Stimulated activated CD4-positive, alpha-beta T cell treated with anti-CD3 and anti-CD28 coated beads, Interleukin-1b, Interleukin-23, amount 100 ng/mL, for 4 hours (primary cell): ENCODE measurements at regions not wholly inside any gene's neighbourhood (a gene's known extent, or its start where the extent isn't known, plus 50 kb on each side); places are given as distances from the start of the nearest gene placed in this dataset.
"Not testable (repeated sequence)": the region's sequence is repeated elsewhere in the genome, so short reads cannot be mapped to it uniquely, and the experiment has no call there.

Source experiments
- DNase-seq, 2 donors: peaks; one replicate each; pipeline ENCODE4 v3.0.0-alpha.2; 2020; ENCODE audit warnings: low read depth in 2 of 2

DNA sequence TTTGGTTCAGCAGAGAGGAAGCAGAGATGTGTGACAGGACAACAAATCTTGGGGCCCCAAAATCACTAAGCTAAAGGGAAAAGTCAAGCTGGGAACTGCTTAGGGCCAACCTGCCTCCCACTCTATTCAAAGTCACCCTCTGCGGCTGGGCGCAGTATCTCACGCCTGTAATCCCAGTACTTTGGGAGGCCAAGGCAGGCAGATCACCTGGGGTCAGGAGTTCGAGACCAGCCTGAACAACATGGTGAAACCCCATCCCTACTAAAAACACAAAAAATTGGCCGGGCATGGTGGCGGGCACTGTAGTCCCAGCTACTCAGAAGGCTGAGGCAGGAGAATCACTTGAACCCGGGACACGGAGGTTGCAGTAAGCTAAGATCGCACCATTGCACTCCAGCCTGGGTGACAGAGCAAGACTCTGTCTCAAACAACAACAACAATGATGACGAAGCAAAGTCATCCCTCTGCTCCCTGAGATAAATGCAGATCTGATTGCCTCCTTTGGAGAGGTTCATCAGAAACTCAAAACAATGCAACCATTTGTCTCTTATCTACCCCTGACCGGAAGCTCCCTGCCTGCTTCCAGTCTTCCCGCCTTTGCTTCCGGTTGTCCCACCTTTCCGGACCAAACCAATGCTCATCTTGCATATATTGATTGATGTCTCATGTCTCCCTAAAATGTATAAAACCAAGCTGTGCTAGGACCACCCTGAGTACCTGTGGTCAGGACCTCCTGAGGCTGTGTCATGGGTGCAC lies 136.4 kb upstream of the AFDN start:
- not testable (repeated sequence) for DNase-seq

DNA sequence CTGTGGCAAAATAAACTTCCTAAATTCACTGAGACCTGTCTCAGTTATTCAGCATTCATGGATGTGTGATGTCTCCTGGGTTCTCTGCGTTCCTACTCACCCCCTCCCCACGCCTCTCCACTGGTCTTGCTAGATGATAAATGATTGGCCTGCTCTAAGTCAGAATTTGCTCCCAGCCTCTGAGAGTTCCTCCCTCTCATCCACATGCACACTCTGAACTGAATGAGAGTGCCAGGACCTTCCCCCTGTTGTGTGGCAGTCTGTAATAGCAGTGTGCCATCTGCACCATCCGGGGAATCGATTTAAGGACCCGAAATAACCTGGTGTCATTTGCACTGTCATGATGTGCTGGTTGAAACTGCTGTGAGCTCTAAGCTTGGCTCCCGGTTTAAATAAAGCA lies 135.8 kb upstream of the AFDN start:
- no peak for DNase-seq

DNA sequence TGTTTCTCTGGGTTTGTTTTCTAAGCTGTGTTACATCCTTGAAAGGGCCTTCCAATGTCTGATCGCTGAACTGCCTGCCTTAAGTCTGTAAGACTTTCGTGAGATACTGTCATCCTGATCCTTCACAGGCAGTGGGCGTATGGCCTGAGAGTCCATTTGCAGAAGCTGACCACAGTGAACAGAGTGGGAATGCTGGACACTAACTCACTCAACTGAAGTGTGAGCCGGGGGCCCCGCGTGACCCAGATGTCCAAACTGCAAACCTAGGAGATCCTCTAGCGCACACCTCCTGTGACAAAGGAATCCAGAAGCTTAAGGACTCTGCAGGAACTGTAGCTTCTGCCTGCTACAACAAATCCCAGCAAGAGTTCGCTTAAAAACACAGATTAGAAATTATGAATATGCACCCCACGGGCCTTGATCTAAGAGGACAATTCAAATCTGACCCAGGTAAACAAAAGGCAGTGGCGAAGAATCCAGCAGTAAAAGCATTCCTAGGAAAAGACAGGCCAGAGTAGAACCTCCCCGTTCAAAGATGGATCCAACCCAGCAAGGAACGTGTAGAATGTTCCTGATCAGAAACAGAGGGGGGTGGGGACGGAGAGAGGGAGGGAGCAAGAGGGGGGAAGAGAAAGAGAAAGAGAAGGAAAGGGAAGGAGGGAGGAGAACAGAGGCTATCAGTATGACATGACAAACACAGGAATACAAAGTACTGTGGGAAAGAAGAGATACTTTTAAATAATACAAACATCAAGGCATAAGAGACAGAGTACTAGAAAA lies 135.0 kb upstream of the AFDN start:
- no peak for DNase-seq

DNA sequence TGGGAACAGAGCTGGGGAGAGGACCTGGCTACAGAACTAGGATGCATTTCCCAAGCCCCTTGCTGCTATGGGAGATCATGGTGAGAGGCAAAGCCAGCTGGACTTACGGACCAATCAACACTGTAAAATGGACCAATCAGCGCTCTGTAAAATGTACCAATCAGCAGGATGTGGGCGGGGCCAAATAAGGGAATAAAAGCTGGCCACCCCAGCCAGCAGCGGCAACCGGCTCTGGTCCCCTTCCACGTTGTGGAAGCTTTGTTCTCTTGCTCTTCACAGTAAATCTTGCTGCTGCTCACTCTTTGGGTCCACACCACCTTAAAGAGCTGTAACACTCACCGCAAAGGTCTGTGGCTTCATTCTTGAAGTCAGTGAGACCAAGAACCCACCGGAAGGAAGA lies 133.2 kb upstream of the AFDN start:
- DNase-seq: not testable (repeated sequence)

DNA sequence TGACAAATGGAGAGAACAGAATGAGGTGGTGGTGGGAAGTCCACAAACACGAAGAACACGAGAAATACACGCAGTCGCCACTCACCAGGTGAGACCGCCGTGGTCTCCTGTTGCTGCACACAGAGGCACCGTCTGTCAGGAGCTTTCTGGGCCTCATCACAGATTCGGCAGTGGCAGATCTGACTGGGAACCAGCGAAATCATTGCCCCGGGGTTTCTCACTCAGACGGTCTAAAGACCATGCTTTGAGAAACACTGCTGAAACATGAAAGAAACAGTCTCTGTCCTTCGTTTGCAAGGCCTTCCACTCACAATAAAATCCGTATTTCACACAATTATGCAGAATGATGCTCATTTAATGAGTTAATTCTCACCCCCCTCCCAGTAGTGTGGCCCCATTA lies 130.9 kb upstream of the AFDN start:
- no peak for DNase-seq

DNA sequence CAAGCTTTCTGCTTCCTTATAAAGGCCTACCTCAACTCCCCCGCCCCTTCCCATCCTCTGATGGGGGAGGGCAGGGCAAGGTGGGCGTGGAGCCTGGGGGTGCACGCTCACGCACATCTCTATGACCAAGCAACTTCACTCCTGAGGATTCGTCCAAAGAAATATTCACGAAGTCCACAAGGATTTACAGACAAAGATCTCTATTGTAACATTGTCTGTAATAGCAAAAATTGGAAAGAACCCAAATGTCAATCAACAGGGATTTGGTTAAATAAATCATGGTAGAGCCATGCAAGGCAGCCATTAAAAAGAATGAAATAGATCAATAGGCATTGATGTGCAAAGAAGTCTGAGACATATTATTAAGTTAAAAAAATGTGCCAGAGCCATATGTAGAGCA lies 130.4 kb upstream of the AFDN start:
- no peak for DNase-seq

DNA sequence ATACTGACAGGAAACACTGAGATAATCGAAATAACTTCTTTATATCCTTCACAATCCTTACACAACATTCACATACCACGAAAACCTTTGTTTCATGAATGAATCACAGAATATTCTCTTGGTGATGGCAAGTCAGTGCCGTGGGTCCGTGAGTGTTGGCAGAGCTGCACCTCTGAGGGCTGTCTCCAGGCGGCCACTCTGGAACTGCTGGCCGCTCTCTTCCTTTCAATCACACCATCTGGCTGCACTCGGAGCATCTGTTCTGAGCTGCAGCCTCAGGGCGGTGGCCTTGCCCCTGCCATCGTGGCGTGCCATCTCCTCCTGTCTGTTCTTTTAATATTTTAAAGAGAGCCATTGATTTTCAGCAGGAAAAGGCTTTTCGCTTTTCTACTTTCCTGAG lies 129.4 kb upstream of the AFDN start:
- DNase-seq: no peak

DNA sequence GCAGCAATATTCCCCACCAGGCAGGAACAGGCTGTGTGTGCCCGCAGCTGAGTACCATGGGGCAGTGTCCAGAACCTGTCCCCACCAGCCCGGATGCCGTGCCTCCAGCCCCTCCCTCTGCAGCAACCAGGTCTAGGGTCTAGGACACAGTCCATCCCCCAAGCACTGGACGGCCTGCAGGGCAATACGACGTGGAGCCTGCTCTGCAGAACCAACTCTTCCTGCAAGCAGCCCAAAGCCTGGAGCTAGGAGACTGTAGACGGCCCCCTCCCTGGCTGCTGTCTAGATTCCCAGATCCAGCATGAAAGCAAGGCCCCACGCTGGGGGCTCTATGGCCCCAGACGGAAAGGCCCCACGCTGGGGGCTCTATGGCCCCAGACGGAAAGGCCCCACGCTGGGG lies 128.2 kb upstream of the AFDN start:
- DNase-seq: no peak

DNA sequence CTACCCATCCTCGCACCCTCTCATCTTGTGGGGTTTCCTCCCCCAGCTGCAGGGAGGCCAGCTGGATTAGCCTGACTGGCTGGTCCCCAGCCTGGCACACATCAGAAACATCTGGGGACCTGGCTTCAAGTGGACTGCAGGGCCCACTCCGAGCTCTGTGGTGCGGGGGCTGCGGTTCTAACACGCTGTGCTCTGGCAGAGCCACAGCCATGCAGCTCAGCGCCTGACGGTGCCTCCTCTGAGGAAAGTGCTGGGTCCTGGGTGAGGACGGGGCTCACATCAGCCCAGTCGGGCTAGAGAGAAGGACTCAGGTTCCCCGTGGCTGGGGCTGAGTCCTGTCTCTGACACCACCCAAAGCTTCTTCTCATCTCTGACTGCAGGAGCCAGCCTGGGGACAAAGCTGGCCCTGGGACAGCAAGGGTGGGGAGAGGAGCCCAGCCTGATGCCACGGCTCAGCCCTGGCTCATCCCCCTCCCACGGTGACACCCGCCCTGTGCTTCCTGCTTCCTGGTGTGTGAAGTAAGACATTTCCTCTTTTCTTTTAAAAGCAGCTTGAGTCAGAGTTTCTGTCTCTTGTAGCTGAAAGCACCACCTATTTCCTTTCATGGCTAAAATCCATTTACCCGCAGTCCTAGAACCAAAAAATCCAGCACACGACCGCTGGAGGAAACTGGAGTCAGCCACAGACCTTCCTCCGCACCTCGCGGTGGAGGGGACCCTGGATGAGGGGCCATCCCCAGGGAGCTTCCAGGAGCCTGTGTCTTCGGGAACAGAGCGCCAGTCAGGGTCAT lies 127.4 kb upstream of the AFDN start:
- DNase-seq: peak; percentile 45 to 46

DNA sequence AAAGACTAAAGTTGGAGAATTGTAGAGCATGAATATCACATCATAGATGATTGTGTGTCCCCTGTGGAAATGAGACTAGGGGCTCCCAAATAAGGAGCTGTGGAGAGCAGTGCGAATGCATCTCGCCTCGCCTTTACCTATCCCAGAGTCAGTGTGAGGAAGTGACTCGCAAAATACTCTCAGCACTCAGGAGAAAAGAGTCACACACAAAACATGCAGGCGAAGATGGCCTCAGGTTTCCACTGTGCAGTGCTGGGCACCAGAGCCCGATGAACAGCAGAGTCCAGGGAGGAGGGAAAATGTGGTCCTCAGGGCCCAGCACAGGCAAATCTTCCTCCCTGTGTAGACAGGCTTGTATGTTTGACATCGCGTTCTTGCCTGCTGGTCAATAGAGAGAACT lies 126.5 kb upstream of the AFDN start:
- DNase-seq: no peak

DNA sequence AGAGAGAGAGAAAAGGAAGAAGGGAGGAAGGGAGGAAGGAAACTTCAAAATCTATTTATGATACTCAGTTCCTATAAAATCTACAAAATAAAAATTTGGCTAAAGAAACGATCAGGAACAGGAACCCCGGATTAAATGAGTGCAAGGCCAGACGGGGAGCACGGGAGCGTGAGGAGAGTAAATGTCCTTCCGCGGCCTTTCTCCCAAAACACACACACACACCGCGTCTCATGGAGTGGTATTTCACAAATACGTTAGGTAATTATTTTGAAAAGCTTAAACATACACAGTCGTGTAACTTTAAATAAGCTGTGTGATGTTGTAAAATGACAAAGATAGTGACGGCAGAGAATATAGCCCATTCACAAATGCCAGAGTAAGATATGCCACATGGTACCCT lies 125.7 kb upstream of the AFDN start:
- no peak for DNase-seq

DNA sequence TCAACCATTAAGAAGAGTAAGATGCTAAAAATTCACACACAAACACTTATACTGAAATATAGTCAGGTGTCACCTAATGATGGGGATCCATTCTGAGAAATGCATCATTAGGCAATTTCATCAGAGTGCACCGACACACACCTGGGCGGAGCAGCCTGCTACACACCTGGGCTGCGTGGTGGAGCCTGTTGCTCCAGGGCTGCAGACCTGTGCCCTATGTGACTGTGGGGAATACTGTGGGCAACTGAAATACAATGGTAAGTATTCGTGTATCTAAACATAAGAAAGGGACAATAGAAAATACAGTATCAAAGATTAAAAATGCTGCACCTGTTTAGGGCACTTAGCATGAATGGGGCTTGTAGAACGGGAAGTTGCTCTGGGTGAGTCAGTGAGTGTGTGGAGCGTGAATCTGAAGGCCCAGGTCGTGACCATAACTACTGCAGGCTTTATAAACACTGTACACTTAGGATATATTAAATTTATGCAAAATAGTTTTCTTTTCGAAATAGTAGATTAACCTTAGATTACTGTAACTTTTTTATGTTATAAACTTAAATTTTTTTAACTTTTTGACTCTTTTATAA lies 124.4 kb upstream of the AFDN start:
- DNase-seq: no peak

DNA sequence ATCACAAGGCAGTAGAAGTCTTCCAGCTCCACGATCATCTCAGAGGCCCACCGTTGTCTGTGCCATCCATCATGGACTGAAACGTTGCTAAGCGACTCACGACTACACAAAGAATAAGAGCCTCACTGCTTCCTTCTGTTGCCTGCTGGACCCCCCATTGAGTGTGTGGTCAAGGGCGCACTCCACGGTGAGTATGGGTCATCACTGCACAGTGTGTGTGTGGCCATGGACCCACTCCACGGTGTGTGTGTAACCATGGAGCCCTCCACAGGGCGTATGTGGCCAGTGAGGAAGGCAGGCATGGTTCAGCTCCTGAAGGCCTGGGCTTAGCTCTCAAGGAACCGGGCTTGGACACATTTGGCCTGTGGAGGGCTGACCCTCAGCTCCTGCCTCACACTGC lies 123.4 kb upstream of the AFDN start:
- no peak for DNase-seq

DNA sequence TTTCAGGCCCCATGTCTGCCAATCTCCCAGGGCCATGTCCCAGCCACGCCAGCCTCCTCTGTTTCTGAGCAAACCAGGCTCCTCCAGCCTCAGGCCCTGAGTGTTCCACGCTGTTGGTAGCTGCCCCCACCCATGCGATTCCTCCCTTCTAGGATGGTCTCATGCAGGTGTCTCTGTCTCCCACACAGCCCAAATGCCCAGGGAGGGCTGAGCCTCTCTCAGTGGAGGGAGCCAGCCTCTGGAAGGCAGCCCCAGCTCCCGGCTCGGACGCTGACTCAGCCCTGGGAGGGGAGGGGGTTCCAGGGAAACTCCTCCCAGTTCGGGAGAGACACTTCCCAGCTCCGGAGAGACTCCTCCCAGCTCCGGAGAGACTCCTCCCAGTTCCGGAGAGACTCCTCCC lies 122.9 kb upstream of the AFDN start:
- DNase-seq: no peak

DNA sequence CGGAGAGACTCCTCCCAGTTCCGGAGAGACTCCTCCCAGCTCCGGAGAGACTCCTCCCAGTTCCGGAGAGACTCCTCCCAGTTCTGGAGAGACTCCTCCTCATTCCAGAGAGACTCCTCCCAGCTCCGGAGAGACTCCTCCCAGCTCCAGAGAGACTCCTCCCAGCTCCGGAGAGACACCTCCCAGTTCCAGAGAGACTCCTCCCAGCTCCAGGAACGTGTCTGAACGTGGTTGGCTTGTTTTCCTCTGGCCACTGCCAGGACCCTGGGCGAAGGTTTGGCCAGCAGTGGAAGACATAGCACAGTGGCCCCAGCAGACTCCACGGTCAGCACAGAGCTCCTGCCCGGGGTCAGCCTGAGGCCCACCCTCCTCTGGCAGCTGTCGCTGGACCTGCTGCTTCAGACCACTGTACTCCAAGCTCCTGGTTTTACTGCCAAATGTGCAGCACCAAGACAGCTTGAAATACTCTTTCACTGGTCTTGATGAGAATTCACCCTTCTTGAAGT lies 122.3 kb upstream of the AFDN start:
- no peak for DNase-seq

DNA sequence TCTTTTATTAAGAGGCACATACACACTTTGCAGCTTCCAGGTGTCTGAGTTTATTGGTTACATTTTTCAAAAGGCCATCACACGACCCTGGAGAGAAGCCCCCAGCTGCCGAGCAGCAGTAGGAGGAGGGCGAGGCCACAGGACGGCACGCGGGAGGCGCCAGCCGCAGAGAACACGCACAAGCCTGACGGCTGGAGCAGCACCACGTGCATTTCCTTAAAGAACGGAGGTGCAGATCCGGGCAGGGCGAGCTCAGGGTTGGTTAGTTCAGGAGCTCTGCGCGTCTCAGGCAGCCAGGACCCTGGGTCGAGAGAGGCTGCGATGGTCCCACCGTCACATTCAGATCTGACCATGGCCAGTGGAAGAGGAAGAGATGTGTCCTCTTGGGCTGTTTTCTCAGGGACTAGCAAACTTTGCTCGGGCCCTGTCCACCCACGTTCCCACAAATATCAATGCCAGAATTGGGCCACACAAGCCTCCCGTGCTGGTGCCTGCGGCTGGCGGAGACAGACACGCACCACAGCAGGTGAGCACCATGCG lies 121.4 kb upstream of the AFDN start:
- DNase-seq: no peak

DNA sequence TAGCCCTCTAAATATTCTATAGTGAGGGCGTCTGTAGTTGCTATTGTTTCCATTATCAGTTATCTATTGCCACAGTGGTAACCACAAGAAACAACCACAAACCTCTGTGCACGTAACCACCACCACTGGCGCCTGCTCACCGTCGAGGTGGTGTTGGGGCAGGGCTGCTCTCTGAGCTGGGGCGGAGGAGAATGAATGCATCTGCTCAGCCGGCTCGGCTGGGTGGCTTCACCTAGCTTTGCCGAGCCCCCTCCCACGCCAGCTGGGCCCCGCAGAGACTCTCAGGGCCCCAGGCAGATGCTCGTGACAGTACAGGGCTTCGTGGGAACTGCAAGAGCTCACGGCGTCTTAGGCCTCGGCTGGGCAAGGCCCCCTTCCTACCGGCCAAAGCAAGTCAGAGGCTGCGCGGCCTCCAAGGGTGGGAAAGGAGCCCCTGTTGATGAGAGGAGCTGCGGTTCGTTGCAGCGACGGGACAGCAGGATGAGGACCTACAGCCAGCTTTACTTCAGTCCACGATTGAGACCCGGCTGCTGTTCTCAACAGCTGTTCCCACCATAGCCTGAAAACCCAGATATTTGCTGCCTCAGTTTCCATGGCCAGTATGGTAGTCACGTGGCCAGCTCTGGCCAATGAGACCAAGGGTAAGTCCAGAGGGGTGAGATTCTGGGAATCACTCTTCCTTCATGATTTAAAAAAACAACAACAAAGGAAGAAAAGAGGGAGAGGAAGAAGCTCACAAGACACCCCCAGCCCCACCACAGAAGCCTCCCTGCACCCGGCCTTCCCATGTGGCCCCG lies 120.2 kb upstream of the AFDN start:
- DNase-seq: peak; percentile 32 to 57

DNA sequence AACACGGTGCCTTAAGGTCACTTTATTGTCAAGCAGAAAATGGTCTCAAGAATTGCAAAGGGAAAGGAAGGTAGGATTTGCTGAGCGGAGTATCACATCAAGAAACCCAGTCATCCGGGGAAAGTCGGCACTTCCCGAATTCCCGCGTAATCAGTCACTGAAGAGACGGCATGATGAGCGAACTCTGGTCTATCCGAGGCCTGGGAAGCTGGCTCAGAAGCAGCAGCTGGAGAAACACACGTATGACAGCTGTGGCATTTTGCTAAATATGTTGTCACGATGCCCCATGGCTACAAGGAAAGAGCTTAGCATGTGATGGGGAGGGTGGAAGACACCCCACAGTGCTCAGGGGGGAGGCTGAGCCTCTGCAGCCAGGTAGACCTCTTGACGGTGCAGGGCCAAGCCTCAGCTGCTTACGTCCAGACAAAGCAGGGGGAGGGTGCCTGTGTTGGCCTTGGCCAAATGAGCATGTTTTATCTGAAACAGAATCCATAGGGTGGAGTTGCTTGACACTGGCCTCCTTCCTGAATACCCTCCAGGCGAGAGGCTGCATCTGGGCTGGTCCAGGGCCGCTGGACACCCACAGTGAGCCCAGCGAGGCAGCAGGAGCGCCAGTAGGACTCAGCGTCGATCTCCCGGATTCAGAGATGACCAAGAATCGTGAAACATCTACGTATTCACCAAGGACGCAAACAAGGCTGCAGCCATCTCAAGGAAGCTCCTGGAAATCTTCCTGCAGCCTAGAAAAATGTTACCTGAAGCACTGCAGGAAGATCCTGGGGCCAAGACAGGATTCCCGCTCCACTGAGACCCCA lies 118.8 kb upstream of the AFDN start:
- DNase-seq: no peak

DNA sequence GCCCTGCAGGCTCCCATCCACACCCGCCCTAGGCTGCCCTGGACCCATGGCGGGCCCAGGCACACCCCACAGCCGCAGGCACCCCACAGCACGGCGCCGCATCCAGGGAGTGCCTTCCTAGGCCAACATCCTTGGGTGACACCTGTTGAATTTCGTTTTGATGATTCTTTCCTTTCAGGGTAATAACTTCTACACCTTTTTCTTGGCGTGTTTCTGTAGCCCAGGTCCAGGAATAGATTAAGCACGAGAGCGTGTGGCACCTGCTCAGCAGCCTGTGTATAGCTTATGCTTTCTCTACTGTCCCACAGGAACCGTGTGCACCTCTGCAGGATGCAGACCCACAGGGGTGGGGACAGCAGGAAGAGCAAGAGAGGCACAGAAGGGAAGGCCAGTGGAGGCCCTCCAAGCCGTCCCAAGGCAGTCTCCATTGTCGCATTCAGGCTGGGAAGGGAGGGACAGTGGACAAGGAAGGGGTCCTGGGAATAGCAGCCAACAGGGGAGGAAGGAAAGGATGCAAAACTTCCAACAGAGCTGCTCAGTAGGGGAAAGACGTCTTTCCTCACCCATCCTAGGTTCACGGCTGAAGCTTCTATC lies 118.1 kb upstream of the AFDN start:
- no peak for DNase-seq

DNA sequence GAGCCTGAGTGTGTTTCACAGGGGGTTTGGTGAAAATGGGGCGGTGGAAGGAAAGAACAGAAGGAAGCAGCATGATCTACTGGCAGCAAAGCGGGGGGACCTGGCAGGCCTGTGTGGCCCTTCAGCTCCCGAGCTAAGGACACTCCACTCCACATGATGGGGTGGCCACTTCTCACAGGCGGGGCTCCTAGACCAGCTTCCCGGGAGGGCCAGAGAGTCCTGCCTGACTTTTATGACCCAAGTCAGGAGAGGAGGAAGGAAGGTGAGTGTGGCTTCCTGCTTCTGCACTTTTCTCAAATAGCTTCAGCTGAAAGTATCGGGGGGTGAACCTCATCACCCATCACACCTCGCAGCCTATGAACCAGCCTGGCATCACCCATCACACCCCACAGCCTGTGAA lies 117.5 kb upstream of the AFDN start:
- no peak for DNase-seq
